AG09309 (cell line): ENCODE measurements at regions not wholly inside any gene's neighbourhood (a gene's known extent, or its start where the extent isn't known, plus 50 kb on each side); places are given as distances from the start of the nearest gene placed in this dataset.

Source experiments
- DNase-seq: peaks from one replicate; pipeline ENCODE4 v3.0.0-alpha.2; 2010; ENCODE audit warnings: low read depth
- H3K4me3 ChIP-seq: 2 replicates; pipeline ENCODE4 v1.5.1; 2011; ENCODE audit warnings: mild to moderate bottlenecking, low read depth, low read length, moderate library complexity; ENCODE audit not compliant: control insufficient read depth
- CTCF ChIP-seq: IDR thresholded peaks from 2 replicates; pipeline ENCODE4 v1.5.1; 2011; ENCODE audit warnings: mild to moderate bottlenecking, low read depth, low read length, inconsistent platforms; ENCODE audit not compliant: insufficient read depth, control insufficient read depth; ENCODE audit errors: missing control alignments

GRCh38 chr1:233787599-233787998 is 116.9 kb upstream of the SLC35F3 start:
- no peak overlapping the region for H3K4me3 ChIP-seq
- no peak for TF ChIP-seq CTCF
- no peak for DNase-seq

GRCh38 chr1:233788687-233789086 is 115.8 kb upstream of the SLC35F3 start:
- TF ChIP-seq CTCF = no peak
- no peak overlapping the region for H3K4me3 ChIP-seq
- DNase-seq = no peak

- no peak overlapping the region for H3K4me3 ChIP-seq
- TF ChIP-seq CTCF = no peak
- DNase-seq = no peak
Observed at GRCh38 chr1:233790121-233790520, 114.4 kb upstream of the SLC35F3 start.

GRCh38 chr1:233790662-233791371 is 113.7 kb upstream of the SLC35F3 start:
- DNase-seq = peak; percentile 37
- peak; percentile 92 for TF ChIP-seq CTCF
- no peak overlapping the region for H3K4me3 ChIP-seq

- DNase-seq = no peak
- TF ChIP-seq CTCF = no peak
Observed at GRCh38 chr1:233791372-233791703, 113.1 kb upstream of the SLC35F3 start.

GRCh38 chr1:233791721-233792120 is 112.8 kb upstream of the SLC35F3 start:
- TF ChIP-seq CTCF = no peak
- DNase-seq = no peak
- no peak overlapping the region for H3K4me3 ChIP-seq

More at GRCh38 chr1:233791372-233791703, 113.1 kb upstream of the SLC35F3 start:
- H3K4me3 ChIP-seq = no peak overlapping the region
